Spleen (tissue), 11 donors: ENCODE measurements at regions not wholly inside any gene's neighbourhood (a gene's known extent, or its start where the extent isn't known, plus 50 kb on each side); places are given as distances from the start of the nearest gene placed in this dataset.

Experiments
- DNase-seq: peaks from one replicate; pipeline ENCODE4 v3.0.0-alpha.2; 2020
- H3K27ac ChIP-seq, 8 donors: fragments of 200-600 bp; sonication (generic) in 7 of 8; 1 replicate in 4 of 8; 2 replicates in 4 of 8; pipeline versions ENCODE4 v1.5.0 to v1.8.0; 2016 to 2021; ENCODE audit warnings: inconsistent platforms in 4 of 8, mild to moderate bottlenecking in 4 of 8, moderate library complexity in 1 of 8
- H3K27me3 ChIP-seq, 7 donors: fragments of 200-600 bp; sonication (generic) in 6 of 7; replicated peaks in 1 of 7; 1 replicate in 4 of 7; 2 replicates in 3 of 7; pipeline versions ENCODE4 v1.5.0 to v1.8.0; 2016 to 2021; ENCODE audit warnings: inconsistent platforms in 3 of 7, mild to moderate bottlenecking in 1 of 7
- H3K36me3 ChIP-seq, 6 donors: fragments of 200-600 bp; sonication (generic) in 5 of 6; 1 replicate in 4 of 6; 2 replicates in 2 of 6; pipeline versions ENCODE4 v1.5.0 to v1.8.0; 2016 to 2021; ENCODE audit warnings: inconsistent platforms in 2 of 6
- H3K4me1 ChIP-seq, 6 donors: fragments of 200-600 bp; sonication (generic) in 5 of 6; 1 replicate in 3 of 6; 2 replicates in 3 of 6; pipeline versions ENCODE4 v1.5.0 to v1.8.0; 2016 to 2021; ENCODE audit warnings: inconsistent platforms in 3 of 6
- H3K4me3 ChIP-seq, 8 donors: fragments of 200-600 bp; sonication (generic) in 7 of 8; 1 replicate in 4 of 8; 2 replicates in 4 of 8; pipeline versions ENCODE4 v1.5.0 to v1.8.0; 2016 to 2021; ENCODE audit warnings: inconsistent platforms in 4 of 8, mild to moderate bottlenecking in 4 of 8, moderate library complexity in 2 of 8
- H3K9me3 ChIP-seq, 8 donors: fragments of 200-600 bp; sonication (generic) in 7 of 8; 1 replicate in 4 of 8; 2 replicates in 4 of 8; pipeline versions ENCODE4 v1.5.0 to v1.8.0; 2016 to 2021; ENCODE audit warnings: inconsistent platforms in 4 of 8
- POLR2A ChIP-seq, 3 donors: fragments of 450-650 bp; IDR thresholded peaks; one replicate each; pipeline ENCODE4 v1.5.1; 2017; ENCODE audit warnings: antibody characterized with exemption in 3 of 3, mild to moderate bottlenecking in 1 of 3
- POLR2AphosphoS5 ChIP-seq, 3 donors: sonication (generic); formaldehyde crosslinking; IDR thresholded peaks; one replicate each; pipeline ENCODE4 v1.5.1; 2017; ENCODE audit warnings: antibody characterized with exemption in 3 of 3
- WGBS, 5 donors: extraction: QIAGEN DNeasy Blood & Tissue Kit in 3 of 5; methylation state at CpG; one replicate each; pipeline versions ENCODE4 v1.1.5 to v1.1.7; 2013 to 2018; 5-methylcytosine and 5-hydroxymethylcytosine counted together
- intact Hi-C: fragments of 100-400 bp; cut with DNase I; formaldehyde crosslinking; loops from one replicate; pipeline ENCODE4 v1.15.0; 2023; ENCODE audit warnings: low total_unique reads
- TF ChIP-seq, protein P1 (sequence below), 11 experiments: fragments of 200-600 bp in 7 of 11; fragments of 450-650 bp in 4 of 11; sonication (generic) in 4 of 11; IDR thresholded peaks in 8 of 11; conservative IDR thresholded peaks in 3 of 11; 1 replicate in 7 of 11; 2 replicates in 4 of 11; pipeline versions ENCODE4 v1.4.0 to v1.8.0; 2016 to 2021; ENCODE audit warnings: antibody characterized with exemption in 11 of 11, inconsistent platforms in 4 of 11, mild to moderate bottlenecking in 1 of 11
- donor health status: healthy with polysubstance abuse.
- donor health status: DM: no; HTN: no; CAD: no; lungs with moderate emphysema.
- donor health status: DM: no; HTN: no; CAD: no.
- donor health status: Bipolar disorder and iron deficiency.
- donor health status: healthy.
- donor health status: DM: no; HTN: no; CAD: no.
- donor health status: DM: yes; HTN: yes; CAD: no.

DNA sequence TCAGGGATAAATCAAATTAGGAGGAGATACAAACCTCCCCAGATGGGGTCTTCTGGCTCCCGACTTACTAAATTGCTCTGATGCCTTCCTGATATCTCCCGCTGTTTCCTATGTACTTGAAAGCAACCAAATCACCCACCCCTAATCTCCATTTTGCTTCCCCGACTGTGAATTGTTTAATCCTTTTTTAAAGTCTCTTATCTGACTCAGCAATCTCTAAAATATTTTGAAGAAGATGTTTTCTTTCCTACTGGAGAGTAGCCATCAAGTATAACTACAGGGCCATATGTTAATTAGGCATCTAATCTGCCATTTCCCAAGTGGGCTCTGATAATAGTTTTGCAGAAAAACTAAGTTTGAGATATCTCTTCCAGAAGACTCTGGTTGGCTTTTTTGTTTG, 365.2 kb upstream of the MAF start:
- intact Hi-C loops, result no loop called here
- H3K27ac ChIP-seq, result no peak overlapping the region
- H3K27me3 ChIP-seq, result peaks cover 0 to 15% (median 0%) of the 10 kb centered on the region in 7 donors
- no peak for DNase-seq
- WGBS, 5 donors, result 73 to 83% (median 80%) methylated on average over 3 of the region's 3 CpGs
- no peaks in the 10 kb centered on the region for H3K9me3 ChIP-seq
- no peaks in the 10 kb centered on the region for H3K4me1 ChIP-seq
- H3K4me3 ChIP-seq, result no peak overlapping the region
- H3K36me3 ChIP-seq, result no peaks in the 10 kb centered on the region
- TF ChIP-seq POLR2AphosphoS5 (IDR thresholded peaks at IDR 0.05) (no peak), POLR2A (IDR thresholded peaks at IDR 0.05) (no peak)
- TF ChIP-seq, protein P1, sequence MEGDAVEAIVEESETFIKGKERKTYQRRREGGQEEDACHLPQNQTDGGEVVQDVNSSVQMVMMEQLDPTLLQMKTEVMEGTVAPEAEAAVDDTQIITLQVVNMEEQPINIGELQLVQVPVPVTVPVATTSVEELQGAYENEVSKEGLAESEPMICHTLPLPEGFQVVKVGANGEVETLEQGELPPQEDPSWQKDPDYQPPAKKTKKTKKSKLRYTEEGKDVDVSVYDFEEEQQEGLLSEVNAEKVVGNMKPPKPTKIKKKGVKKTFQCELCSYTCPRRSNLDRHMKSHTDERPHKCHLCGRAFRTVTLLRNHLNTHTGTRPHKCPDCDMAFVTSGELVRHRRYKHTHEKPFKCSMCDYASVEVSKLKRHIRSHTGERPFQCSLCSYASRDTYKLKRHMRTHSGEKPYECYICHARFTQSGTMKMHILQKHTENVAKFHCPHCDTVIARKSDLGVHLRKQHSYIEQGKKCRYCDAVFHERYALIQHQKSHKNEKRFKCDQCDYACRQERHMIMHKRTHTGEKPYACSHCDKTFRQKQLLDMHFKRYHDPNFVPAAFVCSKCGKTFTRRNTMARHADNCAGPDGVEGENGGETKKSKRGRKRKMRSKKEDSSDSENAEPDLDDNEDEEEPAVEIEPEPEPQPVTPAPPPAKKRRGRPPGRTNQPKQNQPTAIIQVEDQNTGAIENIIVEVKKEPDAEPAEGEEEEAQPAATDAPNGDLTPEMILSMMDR (IDR thresholded peaks at IDR 0.05 in 8 of 11, conservative IDR thresholded peaks at IDR 0.05 in 3 of 11), result no peak

DNA sequence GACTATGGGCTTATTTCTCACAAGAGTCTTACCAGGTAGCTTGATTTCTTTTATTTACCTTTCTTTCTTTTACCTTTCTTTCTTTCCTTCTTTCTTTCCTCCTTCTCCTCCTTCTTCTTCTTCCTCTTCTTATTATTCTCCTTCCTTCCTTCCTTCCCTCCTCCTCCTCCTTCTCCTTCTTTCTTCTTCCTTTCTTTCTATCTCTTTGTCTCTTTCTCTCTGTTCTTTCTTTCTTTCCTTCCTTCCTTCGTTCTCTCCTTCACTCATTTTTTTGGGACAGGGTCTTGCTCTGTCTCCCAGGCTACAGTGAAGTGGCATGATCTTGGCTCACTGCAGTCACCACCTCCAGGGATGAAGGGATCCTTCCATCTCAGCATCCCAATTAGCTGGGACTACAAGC, 363.6 kb upstream of the MAF start:
- no peaks in the 10 kb centered on the region for H3K9me3 ChIP-seq
- no peaks in the 10 kb centered on the region for H3K4me1 ChIP-seq
- H3K36me3 ChIP-seq, result no peaks in the 10 kb centered on the region
- no peak for TF ChIP-seq POLR2AphosphoS5 (IDR thresholded peaks at IDR 0.05)
- TF ChIP-seq, protein P1 (IDR thresholded peaks at IDR 0.05 in 8 of 11, conservative IDR thresholded peaks at IDR 0.05 in 3 of 11), result no peak
- no peak for TF ChIP-seq POLR2A (IDR thresholded peaks at IDR 0.05)
- no peak overlapping the region for H3K27ac ChIP-seq
- H3K4me3 ChIP-seq, result no peak overlapping the region
- 0 to 42% (median 33%) methylated on average over 1 of the region's 1 CpG for WGBS, 5 donors
- peaks cover 0 to 24% (median 0%) of the 10 kb centered on the region in 7 donors for H3K27me3 ChIP-seq
- no peak for DNase-seq
- intact Hi-C loops, result no loop called here

DNA sequence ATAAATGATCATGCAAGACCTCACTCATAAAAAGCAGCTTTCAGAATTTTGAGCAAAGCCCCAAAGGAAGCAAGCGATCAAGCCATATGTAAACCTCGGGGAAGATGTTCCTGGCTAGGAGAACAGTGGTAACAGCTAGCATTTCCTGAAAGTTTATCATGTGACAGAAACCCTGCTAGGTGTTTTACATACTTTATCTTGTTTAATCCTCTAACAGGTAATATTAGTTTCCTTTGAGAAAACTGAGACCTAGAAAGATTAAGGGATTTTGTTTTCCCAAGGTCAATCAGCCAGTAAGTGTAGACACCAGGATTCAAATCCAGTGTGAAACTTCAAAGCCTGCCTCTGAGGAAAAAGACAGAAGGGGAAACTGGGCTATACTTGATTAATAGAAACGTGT, 362.4 kb upstream of the MAF start:
- H3K27me3 ChIP-seq, result peaks cover 0 to 24% (median 0%) of the 10 kb centered on the region in 7 donors
- 58 to 64% (median 64%) methylated on average over 3 of the region's 3 CpGs for WGBS, 5 donors
- no peak for DNase-seq

DNA sequence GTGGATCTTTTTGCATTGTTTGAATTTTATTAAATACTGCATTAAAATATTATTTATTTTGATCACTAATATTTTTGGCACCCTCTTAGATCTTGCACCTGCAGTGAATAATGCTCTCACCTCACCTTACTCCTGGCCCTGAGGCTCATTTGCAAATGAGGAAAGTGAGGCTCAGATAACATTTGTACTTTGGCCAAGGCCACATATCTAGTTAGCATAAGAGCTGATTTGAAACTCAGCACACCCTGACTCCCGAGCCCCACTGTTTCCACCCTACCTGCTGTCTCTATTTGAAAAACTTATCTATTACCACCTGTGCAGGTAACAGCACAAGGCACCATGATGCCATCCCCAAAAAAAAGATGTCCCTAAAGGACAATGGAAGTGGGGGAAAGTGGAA, 358.7 kb upstream of the MAF start:
- no peak overlapping the region for H3K27ac ChIP-seq
- 80 to 92% (median 83%) methylated on average over 1 of the region's 1 CpG for WGBS, 5 donors

More for the DNA sequence above, 362.4 kb upstream of the MAF start:
- Histone ChIP-seq H3K4me3 (no peak overlapping the region), H3K36me3 (no peaks in the 10 kb centered on the region), H3K4me1 (no peaks in the 10 kb centered on the region), H3K27ac (no peak overlapping the region), H3K9me3 (no peaks in the 10 kb centered on the region)
- no peak for TF ChIP-seq POLR2AphosphoS5 (IDR thresholded peaks at IDR 0.05)
- no peak for TF ChIP-seq POLR2A (IDR thresholded peaks at IDR 0.05)
- TF ChIP-seq, protein P1 (IDR thresholded peaks at IDR 0.05 in 8 of 11, conservative IDR thresholded peaks at IDR 0.05 in 3 of 11), result no peak
- intact Hi-C loops, result no loop called here

More for the DNA sequence above, 358.7 kb upstream of the MAF start:
- H3K4me3 ChIP-seq, result no peak overlapping the region
- H3K4me1 ChIP-seq, result no peaks in the 10 kb centered on the region
- intact Hi-C loops, result no loop called here
- H3K27me3 ChIP-seq, result peaks cover 0 to 43% (median 0%) of the 10 kb centered on the region in 7 donors
- H3K9me3 ChIP-seq, result no peaks in the 10 kb centered on the region
- no peaks in the 10 kb centered on the region for H3K36me3 ChIP-seq
- DNase-seq, result no peak
- TF ChIP-seq, protein P1 (IDR thresholded peaks at IDR 0.05 in 8 of 11, conservative IDR thresholded peaks at IDR 0.05 in 3 of 11), result no peak
- TF ChIP-seq POLR2A (IDR thresholded peaks at IDR 0.05), result no peak
- no peak for TF ChIP-seq POLR2AphosphoS5 (IDR thresholded peaks at IDR 0.05)
